B cell (primary cell): ENCODE measurements at regions not wholly inside any gene's neighbourhood (a gene's known extent, or its start where the extent isn't known, plus 50 kb on each side); places are given as distances from the start of the nearest gene placed in this dataset.

Experiments
- ATAC-seq: fragments of 200-7000 bp; cut with Tn5 transposase; one replicate; pipeline ENCODE4 v1.10.0; 2021; ENCODE audit warnings: low read depth, mild to moderate bottlenecking, moderate number of reproducible peaks, moderate library complexity
- CTCF ChIA-PET: fragments of 350-600 bp; sonication (Branson Sonifier 250); formaldehyde crosslinking; loops from one replicate; lab custom pipeline; 2021; ENCODE audit warnings: antibody characterized with exemption, inconsistent platforms; lab: Charles Lee
- POLR2A ChIA-PET: fragments of 350-600 bp; sonication (Branson Sonifier 250); formaldehyde crosslinking; loops from one replicate; lab custom pipeline; 2021; ENCODE audit warnings: antibody characterized with exemption; lab: Charles Lee
- DNase-seq: peaks from one replicate; pipeline ENCODE4 v3.0.0; 2013
- H2AFZ ChIP-seq: 2 replicates; pipeline ENCODE4 v1.6.1; 2012; ENCODE audit warnings: mild to moderate bottlenecking, low read depth, low read length; ENCODE audit not compliant: insufficient read depth, poor library complexity, severe bottlenecking
- H3K27ac ChIP-seq, 2 donors: 1 replicate in 1 of 2; 2 replicates in 1 of 2; pipeline ENCODE4 v1.5.1; 2012 to 2013; ENCODE audit warnings: low read length in 2 of 2, mild to moderate bottlenecking in 2 of 2, moderate library complexity in 1 of 2
- H3K27me3 ChIP-seq, 4 experiments: fragments of 200-600 bp in 1 of 4; sonication (generic) in 1 of 4; replicated peaks in 1 of 4; 1 replicate in 2 of 4; 2 replicates in 2 of 4; pipeline versions ENCODE4 v1.6.1 to v1.7.0; 2013 to 2016; ENCODE audit warnings: low read length in 3 of 4, mild to moderate bottlenecking in 2 of 4, mixed read lengths in 1 of 4, moderate library complexity in 1 of 4; ENCODE audit not compliant: insufficient read depth in 4 of 4, control insufficient read depth in 3 of 4; ENCODE audit errors: control extremely low read depth in 1 of 4
- H3K36me3 ChIP-seq, 2 experiments: replicated peaks in 1 of 2; 1 replicate in 1 of 2; 2 replicates in 1 of 2; pipeline versions ENCODE4 v1.6.1 to v1.7.1; 2013; ENCODE audit warnings: low read length in 1 of 2; ENCODE audit not compliant: insufficient read depth in 2 of 2, control insufficient read depth in 1 of 2; ENCODE audit errors: control extremely low read depth in 1 of 2, extremely low read depth in 1 of 2
- H3K4me1 ChIP-seq, 2 donors: fragments of 200-600 bp in 1 of 2; sonication (generic) in 1 of 2; 1 replicate in 1 of 2; 2 replicates in 1 of 2; pipeline versions ENCODE4 v1.5.1 to v1.6.1; 2013 to 2017; ENCODE audit warnings: low read length in 2 of 2; ENCODE audit not compliant: control insufficient read depth in 2 of 2, insufficient read depth in 2 of 2
- H3K4me2 ChIP-seq: replicated peaks from 2 replicates; pipeline ENCODE3; 2012; ENCODE audit warnings: mild to moderate bottlenecking, low read depth, low read length; ENCODE audit not compliant: poor library complexity, severe bottlenecking
- H3K4me3 ChIP-seq, 5 experiments: fragments of 200-600 bp in 1 of 5; sonication (generic) in 1 of 5; 1 replicate in 3 of 5; 2 replicates in 2 of 5; pipeline versions ENCODE4 v1.5.1 to v1.7.0; 2011 to 2016; ENCODE audit warnings: low read length in 4 of 5, mild to moderate bottlenecking in 4 of 5, low read depth in 2 of 5, control low read depth in 1 of 5, moderate library complexity in 1 of 5; ENCODE audit not compliant: insufficient read depth in 1 of 5; ENCODE audit errors: control extremely low read depth in 1 of 5, extremely low read depth in 1 of 5
- H3K79me2 ChIP-seq: fragments of 200-600 bp; sonication (generic); one replicate; pipeline ENCODE4 v1.6.0; 2016; ENCODE audit warnings: low read length; ENCODE audit not compliant: control insufficient read depth, insufficient read depth
- H3K9ac ChIP-seq: fragments of 200-600 bp; sonication (generic); 2 replicates; pipeline ENCODE4 v1.6.1; 2017; ENCODE audit warnings: mild to moderate bottlenecking, low read length, moderate library complexity
- H3K9me3 ChIP-seq, 3 donors: one replicate each; pipeline versions ENCODE4 v1.6.1 to v1.7.1; 2013; ENCODE audit warnings: low read length in 2 of 3; ENCODE audit not compliant: control insufficient read depth in 2 of 3, insufficient read depth in 1 of 3; ENCODE audit errors: control extremely low read depth in 1 of 3
- H4K20me1 ChIP-seq: 2 replicates; pipeline ENCODE4 v1.6.0; 2012; ENCODE audit warnings: mild to moderate bottlenecking, low read length; ENCODE audit not compliant: insufficient read depth, control insufficient read depth, poor library complexity, severe bottlenecking
- H3K27ac Mint-ChIP-seq: one replicate; pipeline ENCODE4 v1.8.0; 2021; ENCODE audit warnings: mixed read lengths
- H3K27me3 Mint-ChIP-seq: one replicate; pipeline ENCODE4 v1.8.0; 2021; ENCODE audit warnings: mixed read lengths
- H3K4me1 Mint-ChIP-seq: one replicate; pipeline ENCODE4 v1.8.0; 2021; ENCODE audit warnings: mixed read lengths
- H3K4me3 Mint-ChIP-seq: one replicate; pipeline ENCODE4 v1.8.0; 2021; ENCODE audit warnings: mixed read lengths
- H3K9me3 Mint-ChIP-seq: one replicate; pipeline ENCODE4 v1.8.0; 2022; ENCODE audit warnings: mixed read lengths; ENCODE audit not compliant: insufficient read depth
- EZH2 ChIP-seq: IDR thresholded peaks from 2 replicates; pipeline ENCODE4 v1.6.1; 2012; ENCODE audit warnings: borderline replicate concordance, low read depth, mild to moderate bottlenecking, moderate library complexity, low read length; ENCODE audit not compliant: insufficient read depth, poor library complexity, severe bottlenecking
- WGBS: methylation state at CpG from one replicate; pipeline ENCODE4 v1.1.5; 2013; ENCODE audit warnings: missing lambda C conversion rate; ENCODE audit not compliant: insufficient coverage; 5-methylcytosine and 5-hydroxymethylcytosine counted together
- intact Hi-C: fragments of 100-400 bp; cut with micrococcal nuclease; formaldehyde crosslinking; loops from one replicate; pipeline ENCODE4 v1.10.0; 2022
- TF ChIP-seq, protein P1 (sequence below): fragments of 200-600 bp; IDR thresholded peaks from one replicate; pipeline ENCODE4 v1.8.0; 2022; ENCODE audit warnings: antibody characterized with exemption, mild to moderate bottlenecking

DNA sequence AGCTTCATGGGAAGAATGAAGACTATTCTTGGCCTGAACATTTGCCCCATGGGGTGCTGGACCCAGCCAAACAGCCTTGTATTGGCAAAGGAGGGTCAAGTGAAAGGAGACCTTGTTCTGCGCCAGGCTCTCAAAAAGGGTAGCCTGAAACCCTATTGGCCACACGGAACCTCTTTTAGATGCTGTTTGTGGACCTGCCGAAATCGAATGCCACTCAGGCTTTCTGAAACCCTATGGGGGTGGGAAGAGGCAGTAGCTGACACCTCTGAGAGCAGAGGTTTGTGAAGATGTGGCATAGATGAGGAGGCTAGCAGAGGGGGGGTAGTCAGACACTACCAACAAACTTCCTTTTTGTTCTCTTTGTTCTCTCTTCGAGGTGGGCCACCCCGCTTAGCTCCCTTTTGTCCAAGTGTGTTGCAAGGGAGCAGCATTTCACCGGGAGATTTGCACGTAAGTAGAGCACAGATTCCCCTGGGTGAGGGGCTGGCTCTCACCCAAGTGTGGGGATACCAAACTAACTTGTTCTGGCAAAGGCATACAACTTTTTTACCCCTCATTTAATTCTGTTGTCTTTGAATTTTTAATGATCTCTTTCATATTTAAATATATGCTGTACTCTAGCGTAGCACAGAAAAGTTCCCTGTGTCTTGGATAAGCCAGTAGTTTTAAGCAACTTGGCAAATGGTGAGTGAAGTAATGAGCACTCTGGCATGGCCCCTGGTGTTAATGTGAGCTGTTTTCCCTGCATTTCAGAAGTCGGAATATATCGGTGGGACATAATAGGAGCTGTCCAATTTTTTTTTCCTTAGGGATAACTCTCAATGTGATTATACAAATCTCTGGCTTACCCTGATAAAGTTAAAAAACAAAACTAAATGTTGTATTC, 107.7 kb downstream of the SEPTIN7 start:
- ATAC-seq: no peak
- H3K36me3 ChIP-seq: peaks cover 0 to 14% of the 10 kb centered on the region in 2 experiments
- H3K27ac Mint-ChIP-seq: no peak overlapping the region

More for the DNA sequence above, 107.7 kb downstream of the SEPTIN7 start:
- Mint-ChIP-seq H3K9me3 (no peaks in the 10 kb centered on the region), H3K4me3 (no peak overlapping the region), H3K27me3 (no peaks in the 10 kb centered on the region), H3K4me1 (peaks cover 5% of the 10 kb centered on the region)
- H3K27ac ChIP-seq: no peak overlapping the region
- ChIA-PET POLR2A (no interaction called here), CTCF (interaction anchor here (1.2 to 4.7 kb wide), 9 partner anchors 8 to 485 kb away, joined by 3 to 95 read pairs (median 6); no protein-coding TSS in a partner anchor)
- no peak overlapping the region for H3K9ac ChIP-seq
- peaks cover 0 to 2% of the 10 kb centered on the region in 2 donors for H3K4me1 ChIP-seq
- WGBS: 96% methylated on average over 5 of the region's 11 CpGs
- TF ChIP-seq, protein P1, sequence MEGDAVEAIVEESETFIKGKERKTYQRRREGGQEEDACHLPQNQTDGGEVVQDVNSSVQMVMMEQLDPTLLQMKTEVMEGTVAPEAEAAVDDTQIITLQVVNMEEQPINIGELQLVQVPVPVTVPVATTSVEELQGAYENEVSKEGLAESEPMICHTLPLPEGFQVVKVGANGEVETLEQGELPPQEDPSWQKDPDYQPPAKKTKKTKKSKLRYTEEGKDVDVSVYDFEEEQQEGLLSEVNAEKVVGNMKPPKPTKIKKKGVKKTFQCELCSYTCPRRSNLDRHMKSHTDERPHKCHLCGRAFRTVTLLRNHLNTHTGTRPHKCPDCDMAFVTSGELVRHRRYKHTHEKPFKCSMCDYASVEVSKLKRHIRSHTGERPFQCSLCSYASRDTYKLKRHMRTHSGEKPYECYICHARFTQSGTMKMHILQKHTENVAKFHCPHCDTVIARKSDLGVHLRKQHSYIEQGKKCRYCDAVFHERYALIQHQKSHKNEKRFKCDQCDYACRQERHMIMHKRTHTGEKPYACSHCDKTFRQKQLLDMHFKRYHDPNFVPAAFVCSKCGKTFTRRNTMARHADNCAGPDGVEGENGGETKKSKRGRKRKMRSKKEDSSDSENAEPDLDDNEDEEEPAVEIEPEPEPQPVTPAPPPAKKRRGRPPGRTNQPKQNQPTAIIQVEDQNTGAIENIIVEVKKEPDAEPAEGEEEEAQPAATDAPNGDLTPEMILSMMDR: no peak
- TF ChIP-seq EZH2: no peak
- H3K4me2 ChIP-seq: no peak overlapping the region
- H3K79me2 ChIP-seq: no peaks in the 10 kb centered on the region
- H4K20me1 ChIP-seq: no peaks in the 10 kb centered on the region
- H3K9me3 ChIP-seq: no peaks in the 10 kb centered on the region
- DNase-seq: no peak
- no peak overlapping the region for H2AFZ ChIP-seq
- no peaks in the 10 kb centered on the region for H3K27me3 ChIP-seq
- no peak overlapping the region for H3K4me3 ChIP-seq
- intact Hi-C loops: loop anchor here (5.0 kb wide), 1 partner anchor 286 kb away; no protein-coding TSS in a partner anchor
